ENCODE measurements at regions not wholly inside any gene's neighbourhood (a gene's known extent, or its start where the extent isn't known, plus 50 kb on each side); places are given as distances from the start of the nearest gene placed in this dataset.

DNA sequence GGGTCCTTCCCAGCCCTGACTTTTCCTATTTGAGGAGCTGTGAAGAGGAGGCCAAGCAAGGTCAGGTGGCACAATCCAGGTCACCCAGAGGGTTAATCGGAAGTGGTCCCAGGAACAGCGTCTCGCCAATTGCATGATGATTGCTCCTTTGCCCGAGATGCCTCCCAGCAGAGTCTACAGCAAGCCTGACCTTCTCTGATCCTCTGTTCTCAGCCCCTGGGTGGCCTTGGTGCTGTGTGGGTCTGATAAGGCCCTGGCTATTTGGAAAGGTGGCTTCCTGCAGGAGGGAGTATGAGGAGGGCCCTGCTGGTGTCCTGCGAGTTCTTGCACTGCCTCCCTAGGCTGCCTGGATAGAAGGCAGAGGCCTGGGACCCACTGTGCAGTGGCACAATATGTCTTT, 116.2 kb downstream of the FOXD2 start:
- DNase-seq (ENCODE audit: low read depth in 2 of 2) = no peak

DNA sequence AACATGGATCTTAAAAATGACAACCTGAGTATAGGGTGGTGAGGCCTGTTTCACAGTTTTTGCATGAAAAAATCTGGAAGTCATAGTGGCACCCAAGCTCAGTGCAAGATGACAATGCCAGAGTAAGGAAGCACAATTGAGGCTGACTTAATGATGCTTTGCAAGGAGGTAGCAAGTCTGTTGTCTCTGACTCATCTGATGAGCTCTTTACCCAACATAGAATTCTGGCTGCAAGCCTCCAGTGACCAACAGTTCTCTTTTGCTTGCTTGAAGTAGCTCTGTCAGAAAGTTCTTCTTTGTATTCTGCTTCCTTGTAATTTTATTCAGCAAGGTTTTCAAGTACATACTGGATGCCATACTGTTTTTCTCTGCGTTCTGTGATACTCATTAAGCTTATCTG, 117.1 kb downstream of the FOXD2 start:
- DNase-seq (ENCODE audit: low read depth in 2 of 2) = no peak

DNA sequence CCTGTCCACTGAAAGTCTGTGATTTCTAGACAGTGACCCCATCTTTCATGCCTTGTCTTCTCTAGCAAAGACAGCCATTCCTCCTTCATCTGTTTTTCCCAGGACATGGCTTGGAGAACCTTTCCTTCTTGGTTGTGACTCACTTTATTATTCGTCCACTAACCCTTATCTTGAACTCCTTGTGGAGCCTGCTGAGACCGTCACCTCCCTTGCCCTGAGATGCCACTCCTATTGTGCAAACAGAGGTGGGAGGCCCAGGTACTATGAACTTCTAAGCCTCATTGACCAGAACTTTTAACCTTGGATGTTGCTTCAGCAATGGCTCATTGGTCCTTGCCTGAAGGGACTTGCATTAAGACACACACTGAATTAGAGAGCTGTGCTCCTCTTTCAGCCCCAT, 117.5 kb downstream of the FOXD2 start:
- no peak for DNase-seq (ENCODE audit: low read depth in 2 of 2)

DNA sequence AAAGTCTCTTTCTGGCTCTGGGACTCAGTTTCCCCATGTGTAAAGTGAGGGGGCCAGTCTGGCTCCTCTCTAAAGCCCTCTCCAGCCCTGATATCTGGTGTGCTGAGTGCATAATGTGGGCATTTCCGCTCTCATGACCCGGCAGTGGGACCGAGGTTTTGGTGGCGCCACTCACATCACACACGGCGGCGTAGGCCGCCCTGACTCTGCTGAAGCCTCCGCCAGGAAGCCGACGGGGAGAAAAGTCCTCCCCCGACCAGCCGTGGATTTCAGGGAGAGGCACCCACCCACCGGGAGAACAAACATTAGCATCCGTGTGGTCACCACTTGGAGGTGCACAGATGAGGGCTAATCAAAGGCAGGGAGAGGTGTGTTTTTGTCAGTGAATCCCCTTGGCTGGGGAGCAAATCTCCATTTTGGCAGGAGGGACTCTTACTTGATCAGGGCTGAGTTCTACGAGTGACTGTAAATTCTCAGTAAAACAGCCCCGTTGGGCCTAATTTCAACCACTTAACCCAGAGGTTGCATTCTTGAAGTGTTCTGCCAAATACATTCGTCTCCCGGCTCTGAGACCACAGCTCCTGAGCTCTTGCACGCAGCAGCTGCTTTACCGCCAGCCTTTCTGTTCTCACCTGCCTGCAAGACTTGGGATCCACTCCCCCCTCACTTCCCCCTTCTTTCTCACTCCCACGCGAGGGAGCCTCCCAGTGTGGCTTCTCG, 118.2 kb downstream of the FOXD2 start:
- DNase-seq (ENCODE audit: low read depth in 2 of 2) = no peak

DNA sequence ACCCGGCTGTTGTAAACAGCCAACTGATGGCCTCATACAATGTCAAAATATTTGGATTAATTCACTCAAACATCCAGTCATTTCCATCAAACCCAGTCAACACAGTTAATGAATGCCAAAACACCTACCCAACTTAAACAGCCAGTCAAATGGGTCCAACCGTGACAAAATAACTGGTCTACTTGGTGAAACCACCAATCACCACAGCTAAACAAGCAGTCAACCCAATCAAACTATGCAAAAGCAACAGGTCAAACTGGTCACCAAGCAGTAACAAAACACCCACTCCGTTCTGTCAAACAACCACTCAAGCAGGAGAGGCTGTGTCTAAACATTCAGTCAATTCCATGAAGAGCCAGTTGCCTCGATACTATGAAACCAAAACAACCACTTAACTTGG, 119.2 kb downstream of the FOXD2 start:
- no peak for DNase-seq (ENCODE audit: low read depth in 2 of 2)

DNA sequence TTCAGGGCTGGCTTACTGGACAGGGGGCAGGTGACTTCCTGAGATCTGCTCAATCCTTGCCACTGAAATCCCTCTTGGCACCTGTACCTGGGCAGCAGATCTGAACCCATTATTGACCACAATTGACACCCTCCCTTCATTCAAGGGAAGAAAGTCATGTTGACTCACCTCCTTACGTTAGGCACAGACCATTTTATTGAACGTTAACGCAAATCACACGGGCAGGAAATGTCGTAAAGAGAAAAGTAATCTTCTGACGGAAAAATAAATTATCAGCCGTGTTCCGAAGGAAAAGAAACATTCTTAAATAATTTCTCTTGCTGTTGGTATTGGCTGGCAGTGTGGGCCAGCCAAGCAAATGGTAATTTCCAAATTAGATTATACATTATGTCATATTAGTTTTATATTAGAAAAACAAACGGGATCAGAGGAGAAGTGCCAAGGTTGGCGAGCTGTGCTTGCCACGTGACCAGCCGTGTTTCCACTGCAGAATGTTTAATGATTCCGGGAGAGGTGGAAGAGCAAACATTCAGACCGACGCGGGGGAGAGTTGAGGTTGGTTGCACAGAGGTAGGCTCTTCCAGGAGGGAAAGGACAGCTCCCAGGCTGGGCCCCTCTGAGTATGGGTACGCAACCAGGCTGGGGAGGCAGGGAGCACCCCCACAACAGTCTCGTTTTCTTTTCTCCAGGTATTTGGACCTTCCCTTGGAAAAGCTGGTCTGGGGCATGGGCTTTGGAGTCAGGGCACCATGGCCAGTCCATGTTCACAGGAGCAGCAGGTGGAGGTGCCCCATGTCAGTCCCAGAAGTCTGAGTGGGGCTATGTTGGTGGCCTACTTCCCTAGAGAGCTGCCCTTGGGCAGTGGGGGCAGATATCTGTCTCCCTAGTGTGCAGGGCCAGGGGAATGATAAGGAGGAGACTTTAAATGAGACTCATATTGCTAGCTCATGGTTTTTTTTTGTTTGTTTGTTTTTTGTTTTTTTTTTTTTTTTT, 121.1 kb downstream of the FOXD2 start:
- DNase-seq (ENCODE audit: low read depth in 2 of 2) = no peak

DNA sequence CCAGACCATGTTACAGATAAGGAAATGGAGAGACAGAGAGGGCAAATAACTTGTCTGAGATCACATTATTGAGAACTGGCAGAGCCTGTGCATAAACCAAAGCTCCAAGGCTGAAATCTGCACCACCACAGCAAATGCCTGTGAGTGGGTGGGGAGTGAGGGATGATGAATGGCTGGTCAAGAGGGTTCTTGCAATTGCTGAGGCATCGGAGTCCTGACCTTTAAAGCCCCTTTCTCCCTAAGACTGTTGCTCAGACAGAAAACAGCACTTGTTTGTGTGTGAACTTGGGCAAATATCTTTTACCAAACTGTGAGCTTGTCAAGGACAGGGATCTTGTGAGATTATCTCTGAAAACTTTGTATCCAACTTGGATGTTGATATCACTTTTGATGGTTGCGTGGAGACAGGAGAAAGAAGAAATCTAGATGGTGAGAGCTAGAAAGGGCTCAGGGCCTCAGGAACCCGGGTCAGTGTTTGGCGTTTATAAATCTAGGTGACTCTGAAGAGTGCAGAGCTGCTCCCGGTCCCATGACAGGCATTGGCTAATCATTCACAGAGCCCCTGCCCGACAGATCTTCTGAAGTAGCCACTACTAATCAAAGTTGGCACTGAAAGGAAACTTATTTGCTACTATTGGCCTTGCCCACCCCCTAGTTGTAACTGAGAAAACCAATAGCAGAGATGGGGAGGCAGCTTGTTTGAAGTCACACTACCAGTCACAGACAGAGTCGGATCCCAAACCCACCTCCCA, 122.3 kb downstream of the FOXD2 start:
- no peak for DNase-seq (ENCODE audit: low read depth in 2 of 2)

DNA sequence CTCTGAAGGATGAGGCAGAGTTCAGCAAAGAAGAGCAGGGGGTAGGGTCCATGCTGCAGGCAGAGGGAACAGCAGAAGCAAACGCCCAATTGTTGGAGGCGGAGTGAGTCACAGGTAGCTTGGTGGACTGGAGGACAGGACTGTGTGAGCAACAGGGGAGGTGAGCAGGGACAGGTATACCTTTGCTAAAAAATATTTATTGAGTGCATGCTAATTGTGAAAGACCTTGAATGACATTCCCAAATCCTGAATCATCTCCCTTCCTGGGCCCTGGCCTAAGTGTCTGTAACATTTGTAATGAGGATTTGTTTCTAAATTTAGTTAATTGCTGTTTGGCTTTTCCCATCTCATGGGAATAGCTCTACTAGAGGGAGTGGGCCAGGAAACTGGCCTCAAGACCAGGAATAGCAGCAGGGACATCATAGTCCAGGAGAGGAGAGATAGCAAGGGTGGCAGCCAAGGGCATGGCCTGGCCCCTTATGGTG, 123.7 kb downstream of the FOXD2 start:
- no peak for DNase-seq (ENCODE audit: low read depth in 2 of 2)

DNA sequence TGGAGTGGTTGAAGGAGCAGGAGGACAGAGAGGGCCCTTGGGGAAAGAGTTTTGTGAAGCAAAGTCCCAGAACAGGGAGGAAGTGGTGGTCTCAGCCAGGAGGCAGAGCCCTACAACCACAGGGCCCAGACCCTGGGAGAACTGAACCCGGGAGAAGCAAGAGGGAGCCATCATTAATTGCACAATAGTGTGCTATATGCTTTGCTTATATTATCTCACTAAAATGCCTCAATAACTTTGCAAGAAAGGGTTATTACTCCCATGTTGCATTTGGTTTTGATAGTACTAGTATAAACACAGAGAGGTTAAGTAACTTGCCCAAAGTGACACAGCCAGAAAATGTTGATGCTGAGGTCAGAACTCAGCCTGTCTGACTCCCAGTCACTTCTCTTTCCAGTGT, 124.3 kb downstream of the FOXD2 start:
- DNase-seq (ENCODE audit: low read depth in 2 of 2) = no peak

DNA sequence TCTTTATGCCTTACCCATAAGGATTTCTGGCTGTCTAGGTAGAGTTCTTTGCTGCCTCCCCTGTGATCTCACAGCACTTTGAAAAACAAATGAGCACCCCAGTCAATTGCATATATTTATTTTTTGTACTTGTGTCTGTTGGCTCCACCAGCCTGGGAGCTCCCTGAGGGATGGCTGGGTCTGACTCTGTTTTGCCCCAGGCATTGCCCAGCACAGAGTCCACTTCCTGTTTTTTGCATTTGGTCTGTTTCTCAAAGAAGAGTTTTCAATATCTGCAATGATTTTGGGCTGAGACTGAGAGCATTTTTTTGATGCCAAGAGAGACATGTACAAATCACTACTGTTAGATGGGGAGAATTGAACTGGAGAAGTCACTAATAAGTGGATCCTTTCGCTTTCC, 125.0 kb downstream of the FOXD2 start:
- DNase-seq (ENCODE audit: low read depth in 2 of 2) = no peak

DNA sequence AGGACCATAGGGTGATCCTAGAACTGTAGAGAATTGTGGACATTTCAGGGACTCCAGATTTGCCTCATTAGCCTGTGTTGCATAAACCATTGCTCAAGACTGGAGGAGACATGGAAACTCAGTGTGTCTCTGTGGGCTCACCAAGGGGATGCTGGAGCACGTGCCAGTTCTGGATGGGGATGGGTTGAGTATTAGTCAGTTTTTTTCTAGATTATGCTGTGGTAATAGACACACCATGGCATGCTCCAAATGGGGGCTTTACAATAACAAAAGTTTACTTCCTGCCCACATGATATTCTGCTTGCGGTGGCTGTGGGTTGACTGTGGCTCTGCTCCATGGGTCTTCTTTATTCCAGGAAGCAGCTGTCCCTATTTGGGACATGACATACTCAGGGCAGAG, 125.4 kb downstream of the FOXD2 start:
- DNase-seq (ENCODE audit: low read depth in 2 of 2) = no peak

DNA sequence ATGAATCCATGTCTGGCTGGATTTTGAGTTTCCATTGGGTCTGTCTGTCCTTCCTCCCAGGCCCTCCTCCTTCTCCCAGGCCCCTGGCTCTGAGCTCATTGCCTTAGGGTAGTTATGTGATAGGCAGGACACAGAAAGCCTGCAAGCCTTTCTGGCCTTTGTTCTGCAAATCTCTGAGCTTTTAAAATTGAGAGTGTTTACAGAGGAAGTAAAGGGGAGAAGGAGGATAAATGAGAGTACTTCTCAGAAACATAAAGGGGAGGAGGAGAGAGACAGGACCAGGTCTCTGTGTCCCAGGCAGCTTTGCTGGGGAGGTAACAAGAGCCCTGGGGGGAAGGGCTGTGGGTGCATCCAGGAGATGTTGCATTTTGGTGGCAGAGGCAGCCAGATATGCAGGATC, 126.7 kb downstream of the FOXD2 start:
- DNase-seq (ENCODE audit: low read depth in 2 of 2) = no peak

DNA sequence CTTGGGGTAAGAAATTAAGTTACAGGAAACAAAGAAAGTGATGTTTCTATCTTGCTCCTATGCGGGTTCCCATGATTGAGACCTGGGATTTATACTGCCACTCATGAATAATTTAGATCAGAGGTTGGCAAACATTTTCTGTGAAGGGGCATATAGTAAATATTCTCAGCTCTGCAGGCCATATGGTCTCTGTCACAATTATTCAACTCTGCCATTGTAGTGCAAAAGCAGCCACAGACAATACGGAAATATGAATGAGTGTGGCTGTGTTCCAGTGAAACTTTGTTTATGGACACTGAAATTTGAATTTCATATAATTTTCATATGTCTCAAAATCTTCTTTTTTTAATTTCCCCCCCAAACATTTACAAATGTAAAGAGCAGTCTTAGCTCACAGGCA, 127.2 kb downstream of the FOXD2 start:
- no peak for DNase-seq (ENCODE audit: low read depth in 2 of 2)

DNA sequence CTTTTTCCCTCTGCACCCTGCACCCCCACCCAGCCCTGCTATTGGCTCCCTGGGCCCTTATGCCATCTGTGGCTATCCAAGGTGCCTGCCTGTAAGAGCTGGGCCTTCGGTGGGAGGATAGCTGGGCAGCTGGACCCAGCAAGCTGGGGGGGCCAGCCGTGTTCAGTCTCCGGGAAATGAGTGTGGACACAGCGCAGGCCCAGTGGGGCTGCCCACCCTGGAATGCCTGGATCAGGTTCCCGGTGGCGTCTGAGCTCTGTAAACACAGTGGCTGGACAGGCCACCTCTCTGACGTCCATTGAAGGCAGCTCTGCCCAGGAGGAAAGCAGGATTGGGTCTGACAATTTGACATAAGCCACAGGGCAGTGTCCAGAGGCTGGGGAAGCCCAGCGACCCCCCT, 127.8 kb downstream of the FOXD2 start:
- no peak for DNase-seq (ENCODE audit: low read depth in 2 of 2)

DNA sequence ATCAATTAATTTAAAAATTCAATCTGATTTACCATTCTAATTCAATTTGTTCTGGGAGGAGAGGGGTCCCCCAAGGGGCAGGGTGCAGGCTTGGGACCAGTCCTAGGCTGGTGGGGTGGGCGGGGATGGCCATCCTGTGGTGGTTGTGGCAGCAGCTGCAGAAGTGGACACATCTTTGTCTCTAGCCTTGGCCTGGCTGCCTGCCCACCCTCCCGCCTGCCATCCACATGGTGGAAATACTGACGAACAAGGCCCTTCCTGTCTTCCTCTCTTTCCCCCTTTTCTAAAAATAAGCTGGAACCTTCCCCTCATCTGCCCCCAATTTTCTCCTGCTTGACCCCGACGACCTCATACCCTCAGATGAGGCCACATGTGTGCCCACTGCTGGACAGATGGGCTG, 130.9 kb downstream of the FOXD2 start:
- DNase-seq (ENCODE audit: low read depth in 2 of 2) = no peak

DNA sequence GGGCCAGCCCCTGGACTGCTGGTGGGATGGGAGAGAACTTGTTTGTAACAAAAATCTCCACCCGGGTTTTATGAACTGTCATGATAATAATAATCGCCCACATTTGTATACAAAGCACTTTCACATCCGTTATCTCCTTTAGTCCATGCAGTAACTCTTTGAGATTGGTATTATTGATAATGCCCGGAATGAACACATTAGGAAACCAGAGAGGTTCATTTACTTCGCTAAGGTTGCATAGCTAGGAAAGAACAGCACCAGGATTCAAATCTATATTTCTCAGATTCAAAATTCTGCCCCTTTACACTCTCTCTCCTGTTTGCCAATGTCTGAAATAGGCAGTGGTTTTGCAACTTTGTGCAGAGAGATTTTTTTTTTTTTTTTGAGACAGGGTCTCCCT, 131.4 kb downstream of the FOXD2 start:
- no peak for DNase-seq (ENCODE audit: low read depth in 2 of 2)

DNA sequence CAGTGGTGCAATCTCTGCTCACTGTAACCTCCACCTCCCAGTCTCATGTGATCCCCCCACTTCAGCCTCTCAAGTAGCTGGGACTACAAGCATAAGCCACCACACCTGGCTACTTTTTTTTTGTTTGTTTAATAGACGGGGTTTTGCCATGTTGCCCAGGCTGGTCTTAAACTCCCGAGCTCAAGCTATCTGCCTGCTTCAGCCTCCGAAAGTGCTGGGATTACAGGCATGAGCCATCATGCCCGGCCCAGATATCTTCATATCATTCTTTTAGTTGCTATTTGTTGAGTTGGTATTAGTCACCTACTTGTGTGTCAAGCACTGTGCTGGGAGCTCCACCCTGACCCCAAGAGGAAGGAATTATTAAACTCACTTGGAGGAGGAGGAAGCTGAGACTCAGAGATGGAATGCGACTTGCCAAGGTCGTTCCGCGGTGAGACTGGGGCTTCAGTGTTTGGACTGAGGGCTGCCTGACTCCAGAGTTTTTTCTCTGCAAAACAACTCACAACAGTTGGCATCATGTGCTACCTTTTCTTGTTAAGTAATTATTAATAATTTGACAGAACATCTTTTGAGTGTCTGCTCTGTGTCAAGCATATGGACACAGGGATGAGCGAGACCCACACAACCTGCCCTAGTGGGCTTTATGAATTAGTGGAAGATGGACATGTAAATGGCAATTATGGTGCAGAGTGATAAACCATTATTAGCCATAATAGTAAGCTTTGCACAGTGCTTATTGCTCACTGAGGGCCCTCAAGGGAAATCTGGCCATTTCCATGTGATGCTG, 132.0 kb downstream of the FOXD2 start:
- no peak for DNase-seq (ENCODE audit: low read depth in 2 of 2)

DNA sequence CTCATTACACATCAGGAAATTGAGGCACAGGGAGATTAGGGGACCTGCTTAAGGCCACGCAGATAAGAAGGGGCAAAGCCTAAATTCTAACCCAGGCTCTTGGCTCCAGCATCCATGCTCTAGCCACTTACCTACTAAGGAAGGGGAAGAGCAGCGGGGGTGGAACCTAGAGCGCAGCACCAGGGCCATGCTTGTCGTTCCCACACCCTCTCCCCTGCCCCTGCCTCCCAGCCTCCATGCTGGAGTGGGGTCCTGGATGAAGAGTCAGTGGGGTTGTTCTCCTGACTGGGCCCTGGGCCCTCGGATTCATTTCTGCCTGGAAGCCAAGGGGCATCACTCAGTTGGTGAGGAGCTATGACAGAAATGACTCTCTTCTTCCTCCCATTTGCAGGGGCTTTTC, 133.3 kb downstream of the FOXD2 start:
- no peak for DNase-seq (ENCODE audit: low read depth in 2 of 2)

DNA sequence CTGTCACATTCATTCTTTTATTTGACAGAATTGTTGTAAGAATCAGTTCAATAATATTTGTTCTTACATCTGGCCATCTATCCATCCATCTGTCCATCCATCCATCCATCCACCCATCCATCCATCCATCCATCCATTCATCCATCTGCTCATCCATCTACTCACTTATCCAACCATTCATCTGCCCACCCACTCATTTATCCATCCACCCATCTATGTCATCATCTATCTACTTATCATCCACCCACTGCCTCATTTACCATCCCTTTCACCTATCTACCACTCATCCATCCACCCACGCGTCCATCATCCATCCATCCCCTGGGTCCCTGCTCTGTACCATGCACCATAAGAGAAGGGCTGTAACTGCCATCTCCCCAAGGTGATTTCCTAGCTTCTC, 134.1 kb downstream of the FOXD2 start:
- DNase-seq (ENCODE audit: low read depth in 2 of 2) = no peak

DNA sequence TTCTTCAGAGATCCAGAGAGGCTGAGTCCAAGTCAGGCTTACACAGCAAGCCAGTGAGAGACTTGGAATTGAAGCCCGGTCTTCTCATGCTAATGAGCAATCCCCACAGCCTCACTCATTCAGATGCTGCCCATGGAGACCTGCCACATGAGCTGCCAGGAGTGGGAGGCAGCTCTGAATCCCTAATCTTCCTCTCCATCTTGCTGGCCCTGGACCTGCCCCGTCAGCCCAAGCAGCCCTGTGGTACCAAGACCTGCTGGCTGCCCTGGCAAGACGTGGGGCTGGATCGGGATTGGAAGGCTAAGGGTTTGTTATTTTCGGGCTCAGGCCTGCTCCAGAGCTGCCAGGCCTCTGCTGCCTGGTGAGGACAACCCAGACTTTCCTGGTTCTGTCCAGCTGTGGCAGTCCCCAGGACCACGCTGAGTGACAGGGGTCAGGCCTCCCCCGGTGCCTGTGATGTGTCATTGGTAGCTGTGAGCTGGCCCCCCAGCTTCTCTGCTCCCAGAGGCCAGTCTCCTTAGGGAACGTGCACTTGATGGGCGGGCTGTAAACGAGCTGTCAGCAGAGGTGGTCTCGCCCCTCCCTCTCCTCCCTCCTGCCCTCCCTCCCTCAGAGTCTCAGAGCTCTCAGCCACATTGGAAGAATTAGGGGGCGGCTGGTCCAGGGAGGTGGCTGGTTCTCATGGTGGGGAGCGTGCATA, 135.0 kb downstream of the FOXD2 start:
- no peak for DNase-seq (ENCODE audit: low read depth in 2 of 2)
